Heart right ventricle (tissue), 16 donors: ENCODE measurements at regions not wholly inside any gene's neighbourhood (a gene's known extent, or its start where the extent isn't known, plus 50 kb on each side); places are given as distances from the start of the nearest gene placed in this dataset.
A peak's percentile ranks its signal among the peaks of the same experiment; 100 is the strongest.

Experiments used
- ATAC-seq, 8 donors: fragments of 200-7000 bp; cut with Tn5 transposase; one replicate each; pipeline ENCODE4 v1.9.1; 2020; ENCODE audit warnings: mild to moderate bottlenecking in 8 of 8, moderate library complexity in 8 of 8, moderate number of reproducible peaks in 1 of 8
- DNase-seq, 2 donors: peaks; one replicate each; pipeline ENCODE4 v3.0.0-alpha.2; 2020
- H3K27ac ChIP-seq, 10 donors: fragments of 200-600 bp; sonication (generic) in 2 of 10; one replicate each; pipeline versions ENCODE4 v1.5.0 to v1.8.0; 2020 to 2022; ENCODE audit warnings: mild to moderate bottlenecking in 3 of 10
- H3K27me3 ChIP-seq, 7 donors: fragments of 200-600 bp; one replicate each; pipeline ENCODE4 v1.8.0; 2021 to 2022; ENCODE audit warnings: mild to moderate bottlenecking in 2 of 7
- H3K36me3 ChIP-seq, 9 donors: fragments of 200-600 bp; sonication (generic) in 1 of 9; one replicate each; pipeline versions ENCODE4 v1.5.0 to v1.8.0; 2020 to 2022; ENCODE audit warnings: mild to moderate bottlenecking in 2 of 9
- H3K4me1 ChIP-seq, 9 donors: fragments of 200-600 bp; sonication (generic) in 1 of 9; one replicate each; pipeline versions ENCODE4 v1.5.0 to v1.8.0; 2020 to 2022; ENCODE audit warnings: mild to moderate bottlenecking in 4 of 9
- H3K4me3 ChIP-seq, 10 donors: fragments of 200-600 bp; sonication (generic) in 2 of 10; one replicate each; pipeline versions ENCODE4 v1.5.0 to v1.8.0; 2020 to 2022; ENCODE audit warnings: mild to moderate bottlenecking in 7 of 10, moderate library complexity in 2 of 10
- H3K9me3 ChIP-seq, 11 donors: fragments of 200-600 bp in 10 of 11; sonication (generic) in 2 of 11; one replicate each; pipeline versions ENCODE4 v1.5.0 to v1.8.0; 2013 to 2022; ENCODE audit warnings: mild to moderate bottlenecking in 2 of 11, control low read depth in 1 of 11, moderate library complexity in 1 of 11
- WGBS, 2 donors: extraction: QIAGEN DNeasy Blood & Tissue Kit; methylation state at CpG; one replicate each; pipeline ENCODE4 v1.1.7; 2013; ENCODE audit warnings: inconsistent platforms in 1 of 2; 5-methylcytosine and 5-hydroxymethylcytosine counted together
- intact Hi-C, 10 donors: fragments of 100-400 bp; cut with DNase I; formaldehyde crosslinking; loops; one replicate each; pipeline versions ENCODE4 v1.11.1 to v1.14.2; 2022
- TF ChIP-seq, protein P1 (sequence below), 9 donors: fragments of 200-600 bp; sonication (generic) in 2 of 9; IDR thresholded peaks; one replicate each; pipeline versions ENCODE4 v1.5.0 to v1.8.0; 2021 to 2022; ENCODE audit warnings: antibody characterized with exemption in 9 of 9, mild to moderate bottlenecking in 5 of 9, moderate library complexity in 1 of 9
- donor health status: Arrhythmogenic right ventricular cardiomyopathy.
- donor health status: ischemic (EF 13 %, LVEDD 7.1; RV severe dilation, severe dysfunction).
- donor health status: healthy with polysubstance abuse.
- donor health status: DM: no; HTN: yes; CAD: no.
- donor health status: DM: no; HTN: no; CAD: no.
- donor health status: ischemic (EF 25% LVEDD 6.9; RV normal size, moderate dysfunction).
- donor health status: ischemic (EF 25% LVEDD 5.7; RV mildly dilated, moderate dysfunction).
- donor health status: healthy.
- donor health status: DM: yes; HTN: yes; CAD: no.
- donor health status: Ischemic cardiomyopathy.
- donor health status: ischemic (EF 35%, LVEDD 5.7; RV mildly dilated, moderate dysfunction).
- donor health status: nonischemic (EF 11% LVEDD 7.7; RV severe dilation, severe dysfunction).
- donor health status: DM: yes; HTN: yes; CAD: no.
- donor health status: PGD.
- donor health status: ischemic (EF 29% LVEDD 5.4; RV normal size, mild dysfunction).
- donor health status: nonischemic (EF 23%, LVEDD 6.1; RV moderate dilation, normal function).

DNA sequence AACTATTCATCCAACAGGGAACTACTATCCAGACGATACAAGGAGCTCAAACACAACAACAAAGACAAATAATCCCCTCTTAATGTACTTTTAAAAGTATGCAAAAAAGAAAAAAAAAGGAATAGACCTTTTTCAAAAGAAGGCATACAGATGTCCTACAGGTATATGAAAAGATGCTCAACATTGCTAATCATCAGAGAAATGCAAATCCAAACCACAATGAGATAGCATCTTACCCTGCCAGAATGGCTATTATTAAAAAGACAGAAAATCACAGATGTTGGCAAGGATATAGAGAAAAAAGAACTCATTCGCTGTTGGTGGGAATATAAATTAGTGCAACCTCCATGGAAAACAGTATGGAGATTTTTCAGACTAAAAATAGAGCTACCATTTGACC lies 67.1 kb upstream of the ENPP6 start:
- peaks cover 0 to 45% (median 23%) of the 10 kb centered on the region in 9 donors for H3K4me1 ChIP-seq
- H3K4me3 ChIP-seq, result no peak overlapping the region
- no peaks in the 10 kb centered on the region for H3K9me3 ChIP-seq
- WGBS, 2 donors, result 89 to 91% methylated on average over 2 of the region's 2 CpGs
- no peak overlapping the region for H3K27ac ChIP-seq
- no peaks in the 10 kb centered on the region for H3K36me3 ChIP-seq
- no peak for ATAC-seq
- intact Hi-C loops, result loop anchor here in 7 of 10 donors (5.0 to 10.0 kb wide), 4 partner anchors 100 to 253 kb away; partner anchors contain the start of gene IRF2 (in 1 of the 7)
- no peak for DNase-seq
- no peaks in the 10 kb centered on the region for H3K27me3 ChIP-seq
- TF ChIP-seq, protein P1, sequence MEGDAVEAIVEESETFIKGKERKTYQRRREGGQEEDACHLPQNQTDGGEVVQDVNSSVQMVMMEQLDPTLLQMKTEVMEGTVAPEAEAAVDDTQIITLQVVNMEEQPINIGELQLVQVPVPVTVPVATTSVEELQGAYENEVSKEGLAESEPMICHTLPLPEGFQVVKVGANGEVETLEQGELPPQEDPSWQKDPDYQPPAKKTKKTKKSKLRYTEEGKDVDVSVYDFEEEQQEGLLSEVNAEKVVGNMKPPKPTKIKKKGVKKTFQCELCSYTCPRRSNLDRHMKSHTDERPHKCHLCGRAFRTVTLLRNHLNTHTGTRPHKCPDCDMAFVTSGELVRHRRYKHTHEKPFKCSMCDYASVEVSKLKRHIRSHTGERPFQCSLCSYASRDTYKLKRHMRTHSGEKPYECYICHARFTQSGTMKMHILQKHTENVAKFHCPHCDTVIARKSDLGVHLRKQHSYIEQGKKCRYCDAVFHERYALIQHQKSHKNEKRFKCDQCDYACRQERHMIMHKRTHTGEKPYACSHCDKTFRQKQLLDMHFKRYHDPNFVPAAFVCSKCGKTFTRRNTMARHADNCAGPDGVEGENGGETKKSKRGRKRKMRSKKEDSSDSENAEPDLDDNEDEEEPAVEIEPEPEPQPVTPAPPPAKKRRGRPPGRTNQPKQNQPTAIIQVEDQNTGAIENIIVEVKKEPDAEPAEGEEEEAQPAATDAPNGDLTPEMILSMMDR (IDR thresholded peaks at IDR 0.05), result no peak

DNA sequence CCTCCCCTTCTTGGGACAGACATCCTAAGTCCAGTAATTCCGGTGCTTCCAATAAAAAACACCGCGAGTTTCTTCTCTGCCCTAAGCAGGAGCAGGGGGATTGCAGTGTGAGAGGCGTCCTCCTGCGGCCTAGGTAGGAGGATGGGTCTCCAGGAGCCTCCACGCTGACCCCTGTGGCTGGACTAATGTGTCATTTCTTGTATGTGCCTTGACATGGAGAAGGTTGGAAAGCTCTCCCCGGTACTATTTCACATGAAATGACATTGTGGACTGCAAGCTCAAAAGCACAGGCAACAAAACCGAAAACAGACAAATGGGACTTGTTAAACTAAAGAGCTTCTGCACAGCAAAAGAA lies 66.6 kb upstream of the ENPP6 start:
- no peak for DNase-seq
- TF ChIP-seq, protein P1 (IDR thresholded peaks at IDR 0.05), result no peak
- intact Hi-C loops, result loop anchor here in 2 of 10 donors (5.0 to 10.0 kb wide), 3 partner anchors 100 to 193 kb away; partner anchors contain the start of gene IRF2 (in 1 of the 2)
- peaks cover 0 to 45% (median 23%) of the 10 kb centered on the region in 9 donors for H3K4me1 ChIP-seq
- no peaks in the 10 kb centered on the region for H3K36me3 ChIP-seq
- H3K27ac ChIP-seq, result peak overlapping the region in 4 of 10 donors; percentile 24 to 59 (median 56)
- no peak for ATAC-seq
- H3K4me3 ChIP-seq, result peak overlapping the region in 8 of 10 donors; percentile 12 to 40 (median 27)
- 85 to 89% methylated on average over 8 of the region's 8 CpGs for WGBS, 2 donors
- H3K9me3 ChIP-seq, result no peaks in the 10 kb centered on the region
- no peaks in the 10 kb centered on the region for H3K27me3 ChIP-seq

DNA sequence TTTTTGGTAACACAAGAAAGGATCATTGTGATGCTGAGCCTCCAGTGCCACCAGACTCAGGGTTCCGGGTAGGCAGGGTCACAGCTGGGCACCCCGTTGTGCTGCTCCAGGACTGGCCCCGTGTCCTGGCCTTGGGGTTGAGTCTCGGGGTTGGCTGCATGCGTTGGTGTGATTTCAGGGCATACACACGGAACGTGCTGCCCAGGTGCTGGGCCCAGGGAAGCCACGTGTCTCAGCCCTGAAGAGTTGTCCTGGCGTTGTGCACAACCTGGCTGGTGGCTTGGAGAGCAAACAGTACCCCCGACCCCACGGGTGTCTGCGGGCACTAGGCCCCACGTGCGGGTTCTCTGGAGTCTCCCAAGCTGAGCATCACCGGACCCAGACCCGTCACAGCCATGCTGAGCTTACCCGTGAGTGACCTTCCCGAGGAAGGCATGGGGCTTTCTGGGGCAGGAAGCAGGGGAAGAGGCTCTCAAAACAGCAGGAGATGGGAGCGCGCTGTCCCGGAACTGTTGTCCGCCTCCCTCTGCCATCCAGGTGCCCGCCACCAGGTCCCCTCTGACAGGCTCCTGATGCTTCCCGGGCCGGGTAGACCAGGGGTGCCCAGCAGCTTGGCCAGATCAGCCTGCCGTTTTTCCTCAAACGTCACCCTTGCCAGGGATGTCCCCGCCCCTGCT lies 66.1 kb upstream of the ENPP6 start:
- peak overlapping the region in 9 of 10 donors; percentile 12 to 40 (median 26) for H3K4me3 ChIP-seq
- H3K4me1 ChIP-seq, result peaks cover 0 to 45% (median 23%) of the 10 kb centered on the region in 9 donors
- peak overlapping the region in 5 of 10 donors; percentile 24 to 59 (median 56) for H3K27ac ChIP-seq
- no peaks in the 10 kb centered on the region for H3K27me3 ChIP-seq
- ATAC-seq, result peak in 4 of 8 donors; percentile 36 to 63 (median 40)
- H3K36me3 ChIP-seq, result no peaks in the 10 kb centered on the region
- WGBS, 2 donors, result 83 to 87% methylated on average over 28 of the region's 28 CpGs
- TF ChIP-seq, protein P1 (IDR thresholded peaks at IDR 0.05), result no peak
- no peaks in the 10 kb centered on the region for H3K9me3 ChIP-seq
- no peak for DNase-seq
- intact Hi-C loops, result loop anchor here in 2 of 10 donors (5.0 to 10.0 kb wide), 3 partner anchors 101 to 194 kb away; partner anchors contain the start of gene IRF2 (in 1 of the 2)

DNA sequence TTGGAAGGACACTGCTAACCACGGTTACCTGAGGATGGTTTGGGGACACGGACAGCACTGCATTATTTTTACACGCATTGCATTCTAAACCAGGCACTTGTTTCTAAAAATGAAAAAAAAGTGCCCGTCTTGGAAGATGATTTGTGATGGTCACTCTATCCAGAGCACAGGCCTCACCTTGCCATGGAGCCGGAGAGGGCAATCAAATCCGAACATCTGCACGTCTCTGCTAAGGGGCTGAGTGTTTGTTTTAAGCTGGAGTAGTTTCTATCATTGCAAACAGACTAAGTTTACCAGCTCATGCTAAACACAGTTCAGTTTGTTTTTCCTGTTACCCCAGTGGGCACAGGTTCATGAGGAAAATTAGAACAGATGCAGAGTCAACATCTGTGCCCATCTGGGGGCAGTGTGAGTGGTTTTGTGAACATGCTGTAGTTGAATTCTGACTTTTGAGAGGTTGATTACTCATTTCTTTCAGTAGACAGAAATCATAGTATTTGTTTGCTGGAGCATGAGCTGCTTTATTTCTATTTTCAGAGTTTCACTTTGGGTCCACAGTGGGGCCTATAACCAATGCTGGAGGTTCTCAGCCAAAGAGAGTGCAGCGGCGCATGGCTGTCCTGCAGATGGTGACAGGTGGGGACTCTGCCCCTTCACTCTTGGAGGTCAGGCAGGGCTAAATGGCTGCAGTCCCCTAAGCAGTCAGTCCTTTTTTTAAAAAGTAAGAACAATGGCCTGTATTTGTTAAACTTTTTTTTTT lies 65.4 kb upstream of the ENPP6 start:
- Histone ChIP-seq H3K9me3 (no peaks in the 10 kb centered on the region), H3K36me3 (no peaks in the 10 kb centered on the region), H3K27me3 (no peaks in the 10 kb centered on the region), H3K4me1 (peaks cover 0 to 39% (median 22%) of the 10 kb centered on the region in 9 donors), H3K27ac (peak overlapping the region in 2 of 10 donors; percentile 24 to 56), H3K4me3 (peak overlapping the region in 1 of 10 donors; percentile 28)
- TF ChIP-seq, protein P1 (IDR thresholded peaks at IDR 0.05), result no peak
- DNase-seq (no peak), ATAC-seq (no peak)
- intact Hi-C loops, result loop anchor here in 2 of 10 donors (5.0 to 10.0 kb wide), 3 partner anchors 102 to 194 kb away; partner anchors contain the start of gene IRF2 (in 1 of the 2)
- WGBS, 2 donors, result 97% methylated on average over 9 of the region's 9 CpGs
